ENCODE measurements at regions not wholly inside any gene's neighbourhood (a gene's known extent, or its start where the extent isn't known, plus 50 kb on each side); places are given as distances from the start of the nearest gene placed in this dataset.

DNA sequence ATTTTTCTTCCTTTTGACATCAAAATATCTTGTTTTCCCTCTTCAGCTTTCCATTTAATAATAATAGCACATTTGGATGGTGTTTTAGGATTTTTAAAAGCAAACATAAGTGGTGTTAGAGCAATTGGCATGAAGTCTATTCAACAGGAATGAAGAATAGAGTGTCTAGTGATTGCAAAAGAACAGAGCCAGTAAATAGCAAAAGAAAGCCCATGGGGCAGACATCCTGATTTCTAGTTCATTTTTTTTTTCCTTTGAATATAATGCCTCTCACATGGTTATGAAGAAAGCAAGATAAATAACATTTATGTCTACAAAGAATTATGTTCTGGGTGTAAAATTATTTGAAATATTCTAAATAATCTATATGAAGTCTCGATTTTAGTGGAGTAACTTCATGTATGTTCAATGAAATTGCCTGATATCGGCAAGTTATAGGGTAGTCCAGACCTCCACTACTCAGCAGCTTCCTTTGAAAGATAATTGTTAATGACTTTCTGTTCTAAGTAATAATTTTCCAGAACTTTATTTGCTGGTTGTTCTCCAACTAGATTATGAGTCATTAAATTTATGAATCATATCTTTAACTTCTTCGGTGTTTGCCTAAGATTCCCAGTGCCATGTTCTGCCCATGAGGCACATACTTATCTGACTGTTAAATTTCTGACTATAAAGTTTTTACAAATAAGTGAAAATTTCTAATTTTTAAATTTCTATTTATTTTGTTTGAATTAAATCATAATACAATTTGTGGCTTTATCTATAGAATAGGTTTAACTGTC lies 587.9 kb downstream of the TLL1 start (continued):
- no peak for TF ChIP-seq ATF7 (IDR thresholded peaks at IDR 0.05)
- TF ChIP-seq PPARD (CRISPR knock-in tag; IDR thresholded peaks at IDR 0.05): no peak
- TF ChIP-seq PHF21A (IDR thresholded peaks at IDR 0.05; ENCODE audit: borderline replicate concordance, low read depth): no peak
- no peak for TF ChIP-seq POLR2A (conservative IDR thresholded peaks at IDR 0.05)
- TF ChIP-seq, protein P1, sequence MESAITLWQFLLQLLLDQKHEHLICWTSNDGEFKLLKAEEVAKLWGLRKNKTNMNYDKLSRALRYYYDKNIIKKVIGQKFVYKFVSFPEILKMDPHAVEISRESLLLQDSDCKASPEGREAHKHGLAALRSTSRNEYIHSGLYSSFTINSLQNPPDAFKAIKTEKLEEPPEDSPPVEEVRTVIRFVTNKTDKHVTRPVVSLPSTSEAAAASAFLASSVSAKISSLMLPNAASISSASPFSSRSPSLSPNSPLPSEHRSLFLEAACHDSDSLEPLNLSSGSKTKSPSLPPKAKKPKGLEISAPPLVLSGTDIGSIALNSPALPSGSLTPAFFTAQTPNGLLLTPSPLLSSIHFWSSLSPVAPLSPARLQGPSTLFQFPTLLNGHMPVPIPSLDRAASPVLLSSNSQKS (CRISPR knock-in tag; IDR thresholded peaks at IDR 0.05): no peak
- no peak for TF ChIP-seq SIN3B (IDR thresholded peaks at IDR 0.05; ENCODE audit: low read depth)
- no peak for TF ChIP-seq MCM2 (IDR thresholded peaks at IDR 0.05; ENCODE audit: low read depth)
- no peak for TF ChIP-seq TCF7 (IDR thresholded peaks at IDR 0.05; ENCODE audit: borderline replicate concordance)
- TF ChIP-seq DNMT1 (IDR thresholded peaks at IDR 0.05): no peak
- TF ChIP-seq, protein P2, sequence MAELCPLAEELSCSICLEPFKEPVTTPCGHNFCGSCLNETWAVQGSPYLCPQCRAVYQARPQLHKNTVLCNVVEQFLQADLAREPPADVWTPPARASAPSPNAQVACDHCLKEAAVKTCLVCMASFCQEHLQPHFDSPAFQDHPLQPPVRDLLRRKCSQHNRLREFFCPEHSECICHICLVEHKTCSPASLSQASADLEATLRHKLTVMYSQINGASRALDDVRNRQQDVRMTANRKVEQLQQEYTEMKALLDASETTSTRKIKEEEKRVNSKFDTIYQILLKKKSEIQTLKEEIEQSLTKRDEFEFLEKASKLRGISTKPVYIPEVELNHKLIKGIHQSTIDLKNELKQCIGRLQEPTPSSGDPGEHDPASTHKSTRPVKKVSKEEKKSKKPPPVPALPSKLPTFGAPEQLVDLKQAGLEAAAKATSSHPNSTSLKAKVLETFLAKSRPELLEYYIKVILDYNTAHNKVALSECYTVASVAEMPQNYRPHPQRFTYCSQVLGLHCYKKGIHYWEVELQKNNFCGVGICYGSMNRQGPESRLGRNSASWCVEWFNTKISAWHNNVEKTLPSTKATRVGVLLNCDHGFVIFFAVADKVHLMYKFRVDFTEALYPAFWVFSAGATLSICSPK (IDR thresholded peaks at IDR 0.05; ENCODE audit: borderline replicate concordance): no peak
- TF ChIP-seq, protein P3, sequence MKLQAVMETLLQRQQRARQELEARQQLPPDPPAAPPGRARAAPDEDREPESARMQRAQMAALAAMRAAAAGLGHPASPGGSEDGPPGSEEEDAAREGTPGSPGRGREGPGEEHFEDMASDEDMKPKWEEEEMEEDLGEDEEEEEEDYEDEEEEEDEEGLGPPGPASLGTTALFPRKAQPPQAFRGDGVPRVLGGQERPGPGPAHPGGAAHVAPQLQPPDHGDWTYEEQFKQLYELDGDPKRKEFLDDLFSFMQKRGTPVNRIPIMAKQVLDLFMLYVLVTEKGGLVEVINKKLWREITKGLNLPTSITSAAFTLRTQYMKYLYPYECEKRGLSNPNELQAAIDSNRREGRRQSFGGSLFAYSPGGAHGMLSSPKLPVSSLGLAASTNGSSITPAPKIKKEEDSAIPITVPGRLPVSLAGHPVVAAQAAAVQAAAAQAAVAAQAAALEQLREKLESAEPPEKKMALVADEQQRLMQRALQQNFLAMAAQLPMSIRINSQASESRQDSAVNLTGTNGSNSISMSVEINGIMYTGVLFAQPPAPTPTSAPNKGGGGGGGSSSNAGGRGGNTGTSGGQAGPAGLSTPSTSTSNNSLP (IDR thresholded peaks at IDR 0.05; ENCODE audit: borderline replicate concordance, low read depth, low read length): no peak
